NOMO-1 (cell line): ENCODE measurements at regions not wholly inside any gene's neighbourhood (a gene's known extent, or its start where the extent isn't known, plus 50 kb on each side); places are given as distances from the start of the nearest gene placed in this dataset.
"Not testable (repeated sequence)": the region's sequence is repeated elsewhere in the genome, so short reads cannot be mapped to it uniquely, and the experiment has no call there.

Source experiments
- DNase-seq, 2 experiments: peaks; one replicate each; lab custom pipeline; 2025; ENCODE audit not compliant: unreplicated experiment in 2 of 2; lab: John Stamatoyannopoulos, UW

DNA sequence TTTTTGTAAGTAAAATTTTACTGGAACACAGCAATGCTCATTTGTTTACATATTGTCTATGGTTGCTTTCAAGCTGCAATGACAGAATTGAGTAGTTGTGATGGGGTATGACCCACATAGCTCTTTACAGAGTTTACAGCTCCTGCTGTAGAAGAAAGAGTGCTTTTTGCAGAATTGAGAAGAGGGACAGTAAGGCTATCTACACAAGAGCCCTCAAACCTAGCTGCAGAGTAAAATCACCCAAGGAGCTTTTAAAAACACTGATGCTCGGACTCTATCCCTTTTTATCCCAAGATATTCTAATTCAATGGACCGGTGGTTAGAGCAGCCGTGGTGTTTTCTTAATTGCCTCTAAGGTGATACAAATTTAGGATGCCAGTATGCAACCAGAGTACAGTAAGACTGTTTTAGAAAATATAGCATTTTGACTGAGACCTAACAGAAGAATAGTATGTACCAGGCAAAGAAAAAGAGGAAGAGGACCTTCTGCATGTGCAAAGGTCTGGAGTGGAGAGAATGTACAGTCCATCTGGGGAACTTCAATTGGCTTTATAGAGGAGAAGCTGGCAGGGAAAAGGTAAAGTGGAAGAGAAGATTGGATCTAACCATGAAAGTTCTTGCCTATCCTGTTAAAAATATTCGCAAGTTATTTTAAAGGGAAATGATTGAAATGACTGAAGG, 663.6 kb upstream of the CPEB2 start:
- peak in 1 of 2 experiments; percentile 28 for DNase-seq

DNA sequence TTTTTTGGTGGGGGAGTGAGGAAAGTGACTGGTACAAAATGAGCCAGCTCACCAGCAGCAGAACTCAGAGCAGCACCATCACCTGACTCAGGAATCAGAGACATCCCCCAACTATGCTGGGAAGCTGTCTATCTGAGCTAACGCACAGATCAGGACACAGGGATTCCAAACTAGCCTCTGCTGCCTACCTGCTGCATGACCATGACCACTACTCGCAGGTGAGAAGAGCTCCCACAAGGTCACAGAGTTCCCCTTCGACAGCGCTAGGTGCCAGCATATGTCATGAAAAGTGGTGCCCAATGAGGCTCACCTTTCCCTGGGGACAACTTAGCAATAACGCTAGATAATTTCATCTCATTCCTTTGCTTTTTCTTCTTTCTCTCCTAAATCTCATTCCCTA, 662.6 kb upstream of the CPEB2 start:
- no peak for DNase-seq

DNA sequence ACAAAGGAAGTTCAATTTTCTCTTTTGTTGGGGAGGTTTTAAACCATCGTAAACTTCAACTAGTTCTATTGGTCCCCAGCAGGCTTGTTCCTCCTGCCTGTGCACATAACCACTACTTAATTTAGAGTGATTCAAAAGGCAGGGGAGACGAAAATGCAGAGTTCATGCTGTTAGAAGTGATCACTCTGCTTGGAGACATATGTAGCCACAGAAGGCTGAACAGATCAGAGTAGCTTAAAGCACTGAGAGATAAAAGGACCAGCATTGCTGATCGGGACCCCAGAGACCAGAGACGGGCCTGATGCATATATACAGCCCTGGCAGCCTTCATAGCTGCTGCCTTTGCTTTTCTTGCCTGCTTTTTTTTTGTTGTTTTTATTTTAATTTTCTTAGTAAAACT, 662.0 kb upstream of the CPEB2 start:
- peak; percentile 12 to 71 for DNase-seq

DNA sequence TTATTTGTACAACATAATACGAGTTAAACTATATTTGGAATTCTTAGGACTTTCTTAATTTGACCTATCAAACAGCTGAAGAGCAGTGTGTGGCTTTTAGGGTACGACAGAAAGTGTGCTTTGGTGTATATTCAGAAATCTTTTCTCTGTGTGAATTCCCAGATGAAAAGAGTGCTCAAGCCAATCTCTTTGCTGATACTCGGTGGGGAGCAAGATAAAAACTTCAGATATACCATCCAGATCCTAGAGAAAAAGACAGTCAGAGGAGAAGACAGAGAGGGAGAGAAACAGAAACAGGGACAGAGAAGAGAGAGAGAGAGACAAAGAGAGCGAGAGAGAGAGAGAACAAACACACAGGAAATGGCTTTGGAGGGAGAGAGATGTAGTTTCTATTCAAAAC, 658.3 kb upstream of the CPEB2 start:
- no peak for DNase-seq

DNA sequence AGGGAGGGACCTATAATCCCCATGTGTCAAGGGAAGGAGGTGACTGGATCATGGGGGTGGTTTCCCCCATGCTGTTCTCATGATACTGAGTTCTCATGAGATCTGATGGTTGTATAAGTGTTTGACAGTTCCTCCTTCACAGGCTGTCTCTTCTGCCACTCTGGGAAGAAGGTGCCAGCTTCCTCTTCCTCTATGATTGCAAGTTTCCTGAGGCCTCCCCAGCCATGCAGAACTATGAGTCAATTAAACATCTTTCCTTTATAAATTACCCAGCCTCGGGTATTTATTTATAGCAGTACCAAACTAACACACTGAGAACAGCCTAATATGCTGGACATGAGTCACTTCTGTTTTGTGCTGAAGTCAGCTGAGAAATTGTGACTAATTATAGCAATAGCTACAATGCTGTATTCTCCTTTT, 656.9 kb upstream of the CPEB2 start:
- DNase-seq, result peak; percentile 63 to 86

GRCh38 chr4:14347526-14347925, 654.8 kb upstream of the CPEB2 start:
- no peak for DNase-seq

- DNase-seq, result no peak
These were observed 653.8 kb upstream of the CPEB2 start for GRCh38 chr4:14348506-14348905.

DNA sequence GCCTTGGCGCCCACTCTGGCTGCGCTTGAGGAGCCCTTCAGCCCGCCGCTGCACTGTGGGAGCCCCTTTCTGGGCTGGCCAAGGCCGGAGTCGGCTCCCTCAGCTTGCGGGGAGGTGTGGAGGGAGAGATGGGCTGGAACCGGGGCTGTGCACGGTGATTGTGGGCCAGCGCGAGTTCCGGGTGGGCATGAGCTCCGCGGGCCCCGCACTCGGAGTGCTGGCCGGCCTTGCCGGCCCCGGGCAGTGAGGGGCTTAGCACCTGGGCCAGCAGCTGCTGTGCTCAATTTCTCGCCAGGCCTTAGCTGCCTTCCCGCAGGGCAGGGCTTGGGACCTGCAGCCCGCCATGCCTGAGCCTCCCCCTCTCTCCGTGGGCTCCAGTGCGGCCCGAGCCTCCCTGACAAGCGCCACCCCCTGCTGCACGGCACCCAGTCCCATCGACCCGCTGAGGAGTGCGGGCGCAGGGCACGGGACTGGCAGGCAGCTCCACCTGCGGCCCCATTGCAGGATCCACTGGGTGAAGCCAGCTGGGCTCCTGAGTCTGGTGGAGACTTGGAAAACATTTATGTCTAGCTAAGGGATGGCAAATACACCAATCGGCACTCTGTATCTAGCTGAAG, 643.6 kb upstream of the CPEB2 start:
- not testable (repeated sequence) for DNase-seq

- DNase-seq, result no peak
These were observed 642.3 kb upstream of the CPEB2 start for GRCh38 chr4:14359991-14360390.

DNA sequence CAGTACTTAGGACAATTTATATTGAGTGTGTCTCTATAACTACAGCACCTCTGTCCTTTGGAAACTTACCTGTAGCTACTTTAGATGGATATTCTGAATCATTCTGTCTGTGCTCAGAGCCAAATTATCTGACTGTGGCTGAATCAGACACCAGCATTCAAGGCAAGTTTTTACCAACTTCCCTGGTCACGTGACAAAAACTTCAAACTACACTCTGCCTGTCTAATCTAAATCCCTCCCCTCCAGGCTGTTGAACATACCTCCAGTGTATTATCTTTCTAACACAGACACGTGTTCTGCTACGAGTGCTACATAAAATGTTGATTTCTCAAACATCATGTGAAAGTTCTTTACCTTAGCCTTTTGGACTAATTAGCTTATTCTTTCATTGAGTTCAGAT, 641.2 kb upstream of the CPEB2 start:
- DNase-seq, result no peak

DNA sequence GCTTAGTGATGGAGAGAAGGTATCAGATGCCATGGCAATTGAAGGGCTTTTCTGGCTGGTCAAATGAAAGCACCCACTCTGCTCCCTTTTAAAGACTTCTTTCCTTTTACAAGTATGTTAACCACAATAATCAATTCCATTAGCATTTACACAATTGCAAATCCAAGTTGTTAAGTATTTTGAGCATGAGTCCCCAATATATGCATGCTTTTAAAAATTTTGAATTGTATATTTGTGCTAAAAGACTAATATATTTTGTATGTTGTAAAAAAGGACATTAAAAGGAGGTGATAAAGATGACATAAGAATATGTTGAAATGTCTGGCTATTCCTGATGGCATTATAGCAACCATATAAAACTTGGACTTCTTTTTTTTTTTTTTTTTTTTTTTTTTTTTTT, 639.9 kb upstream of the CPEB2 start:
- no peak for DNase-seq

GRCh38 chr4:14364953-14365536, 637.2 kb upstream of the CPEB2 start:
- DNase-seq, result no peak

DNA sequence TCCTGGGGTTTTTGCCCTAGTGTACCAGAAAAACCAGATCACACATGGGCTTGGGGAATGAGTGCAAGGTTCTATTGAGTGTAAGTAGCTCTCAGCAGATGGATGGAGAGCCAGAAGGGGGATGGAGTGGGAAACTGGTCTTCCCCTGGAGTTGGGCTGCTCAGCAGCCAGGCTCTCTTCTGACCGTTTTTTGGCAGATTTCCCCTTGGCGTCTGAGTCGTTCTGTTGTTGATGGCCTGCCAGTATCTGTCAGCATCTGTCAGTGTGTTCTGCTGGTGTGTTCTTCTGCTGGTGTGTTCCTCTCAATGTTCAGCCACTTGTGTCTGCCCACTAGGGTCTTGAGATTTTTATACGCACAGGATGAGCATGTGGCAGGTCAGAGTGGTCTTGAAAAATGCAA, 633.9 kb upstream of the CPEB2 start:
- DNase-seq, result no peak

DNA sequence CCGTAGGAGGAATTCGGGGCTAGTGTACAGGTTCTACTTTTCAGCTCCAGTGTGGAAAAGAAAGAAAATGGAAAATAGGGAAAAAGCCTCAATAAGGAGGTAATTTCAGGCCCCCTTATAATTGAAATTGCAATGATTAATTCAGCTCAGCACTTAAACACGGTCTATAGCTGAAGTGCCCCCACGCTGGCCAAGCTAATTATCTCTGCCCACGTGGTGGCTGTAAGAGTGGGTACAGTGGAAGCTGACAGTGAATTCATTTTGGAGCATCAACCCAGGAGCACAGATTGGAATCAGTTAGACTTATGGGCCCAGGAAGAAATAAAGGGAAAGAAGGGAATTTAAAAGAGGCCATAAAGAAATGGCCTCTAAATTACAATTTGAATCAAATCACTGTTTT, 631.1 kb upstream of the CPEB2 start:
- DNase-seq, result no peak

DNA sequence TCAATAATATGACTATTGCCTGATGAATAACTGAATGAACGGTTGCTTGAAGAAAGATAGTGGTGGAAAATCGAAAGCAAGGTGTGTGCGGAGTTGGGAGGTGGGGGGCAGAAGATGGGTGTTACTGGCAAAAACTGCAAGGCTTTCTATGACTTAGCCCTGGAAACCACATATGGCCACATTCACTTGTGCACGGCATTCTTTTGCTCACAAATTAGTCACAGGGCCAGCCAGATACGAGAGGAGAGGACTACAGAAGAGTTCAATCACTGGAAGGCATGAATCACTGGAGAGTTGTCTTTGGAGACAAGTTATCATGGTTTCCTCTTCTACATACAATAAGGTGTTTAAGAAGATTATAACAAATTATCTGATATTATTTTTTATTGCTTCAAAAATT, 626.5 kb upstream of the CPEB2 start:
- no peak for DNase-seq

DNA sequence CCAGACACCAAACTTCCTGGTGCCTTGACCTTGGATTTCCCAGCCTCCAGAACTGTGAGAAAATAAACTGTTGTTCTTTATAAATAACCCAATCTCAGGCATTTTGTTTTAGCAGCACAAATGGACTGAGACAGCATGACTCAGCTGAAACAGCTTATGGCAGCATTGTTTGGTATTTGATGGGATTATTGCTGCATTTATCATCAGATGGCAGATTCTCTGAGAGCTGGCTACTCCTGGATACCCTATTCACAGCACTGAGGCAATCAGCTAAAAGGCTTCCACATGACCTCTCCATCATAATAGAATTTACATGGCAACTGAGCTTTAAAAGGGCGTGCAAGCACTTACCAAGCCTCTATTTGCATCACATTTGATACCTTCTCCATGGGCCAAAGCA, 623.1 kb upstream of the CPEB2 start:
- no peak for DNase-seq

GRCh38 chr4:14383652-14384051, 618.6 kb upstream of the CPEB2 start:
- DNase-seq, result peak; percentile 14 to 49

GRCh38 chr4:14384824-14385223, 617.5 kb upstream of the CPEB2 start:
- no peak for DNase-seq

- no peak for DNase-seq
These were observed 616.1 kb upstream of the CPEB2 start for GRCh38 chr4:14386196-14386595.

GRCh38 chr4:14387647-14388046, 614.6 kb upstream of the CPEB2 start:
- DNase-seq, result peak; percentile 34 to 69

GRCh38 chr4:14392378-14392777, 609.9 kb upstream of the CPEB2 start:
- no peak for DNase-seq

GRCh38 chr4:14396183-14396582, 606.1 kb upstream of the CPEB2 start:
- DNase-seq, result peak in 1 of 2 experiments; percentile 10
